HG03571 (cell line): ENCODE measurements at regions not wholly inside any gene's neighbourhood (a gene's known extent, or its start where the extent isn't known, plus 50 kb on each side); places are given as distances from the start of the nearest gene placed in this dataset.
"Not testable (repeated sequence)": the region's sequence is repeated elsewhere in the genome, so short reads cannot be mapped to it uniquely, and the experiment has no call there.

Experiments
- ATAC-seq: cut with Tn5 transposase; IDR thresholded peaks from one replicate; pipeline ENCODE4 v1.9.1; 2021; ENCODE audit not compliant: unreplicated experiment

DNA sequence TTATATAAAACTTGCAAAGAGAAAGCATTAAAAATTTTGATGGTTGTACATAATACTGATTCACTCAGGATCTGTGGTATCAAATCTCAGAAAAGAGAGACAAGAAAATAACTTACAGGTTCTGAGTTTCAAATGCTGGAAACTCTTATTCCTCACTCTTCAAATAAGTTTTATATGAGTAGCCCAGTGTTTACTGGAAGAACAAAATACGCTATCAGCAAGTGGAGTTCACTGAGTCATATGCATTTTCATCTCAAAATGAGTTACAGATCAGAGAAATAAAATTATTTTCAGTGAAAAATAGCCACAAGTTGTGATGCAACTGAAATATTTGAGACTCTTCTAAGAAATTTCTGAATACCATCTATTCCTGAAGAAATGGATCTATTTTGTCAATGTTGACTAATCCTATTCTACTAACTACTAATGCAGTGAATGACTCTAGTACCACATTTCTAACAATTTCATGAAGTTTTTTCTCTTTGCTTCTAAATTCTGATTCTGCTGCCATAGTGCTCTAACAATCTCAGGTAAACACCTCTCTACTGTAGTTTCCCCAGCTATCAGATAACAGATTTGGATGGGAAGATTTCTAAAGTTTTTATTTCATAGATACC, 391.7 kb downstream of the ZEB2 start:
- ATAC-seq, result no peak

DNA sequence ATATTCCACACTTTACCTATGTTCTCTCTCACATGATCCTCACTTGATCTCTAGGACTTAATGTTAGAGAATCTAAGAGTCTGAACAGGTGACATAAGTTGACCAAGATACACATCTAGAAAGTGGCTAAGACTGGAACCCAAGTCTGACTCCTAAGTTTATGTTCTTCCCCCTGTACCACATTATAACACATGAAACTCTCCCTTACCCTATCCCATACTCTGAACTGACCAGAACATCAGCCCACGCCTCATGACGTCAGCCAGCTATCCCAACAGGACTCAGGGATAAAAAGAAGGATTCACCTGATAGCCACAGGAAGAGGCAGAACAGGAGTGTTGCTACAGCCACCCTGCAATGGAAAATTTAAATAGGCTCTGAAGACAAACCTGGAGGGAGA, 392.2 kb downstream of the ZEB2 start:
- no peak for ATAC-seq

DNA sequence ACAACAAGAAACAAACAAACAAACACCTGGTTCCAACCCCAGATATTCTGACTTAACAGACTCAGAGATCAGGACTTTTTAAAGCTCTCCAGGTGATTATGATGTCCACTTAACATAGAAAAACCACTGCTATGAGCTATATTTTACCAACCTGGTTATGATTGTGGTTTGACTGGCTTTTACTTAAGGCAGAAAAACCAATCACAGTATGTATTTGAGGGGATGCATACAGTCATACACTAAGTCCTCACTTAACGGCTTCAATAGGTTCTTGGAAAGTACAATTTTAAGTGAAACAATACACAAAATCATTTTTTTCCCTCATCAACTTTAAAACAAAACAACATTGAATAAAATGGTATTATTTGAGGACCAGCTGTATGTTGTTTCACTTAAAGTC, 393.6 kb downstream of the ZEB2 start:
- ATAC-seq, result no peak

GRCh38 chr2:144125751-144126150, 394.2 kb downstream of the ZEB2 start:
- ATAC-seq, result no peak

GRCh38 chr2:144124882-144125281, 395.0 kb downstream of the ZEB2 start:
- ATAC-seq, result no peak

DNA sequence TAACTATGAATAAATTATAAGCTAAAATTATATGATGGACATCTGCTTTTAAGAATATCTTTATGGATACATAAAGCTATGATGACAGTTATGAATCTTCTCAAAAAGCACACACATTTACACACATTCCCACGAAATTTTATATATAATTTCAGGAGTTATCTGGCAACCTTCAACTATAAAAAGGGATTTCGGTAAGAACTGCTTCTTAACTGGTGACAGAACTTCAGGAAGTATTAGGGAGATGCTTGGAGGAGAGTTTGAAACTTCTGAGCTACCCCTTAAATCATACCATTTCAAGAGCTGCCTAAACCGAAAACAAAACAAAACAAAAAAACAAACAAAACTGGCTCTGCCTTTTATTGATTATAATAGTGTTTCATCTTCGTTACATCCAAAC, 399.4 kb downstream of the ZEB2 start:
- ATAC-seq, result no peak

GRCh38 chr2:144117086-144117485, 402.8 kb downstream of the ZEB2 start:
- ATAC-seq, result no peak

DNA sequence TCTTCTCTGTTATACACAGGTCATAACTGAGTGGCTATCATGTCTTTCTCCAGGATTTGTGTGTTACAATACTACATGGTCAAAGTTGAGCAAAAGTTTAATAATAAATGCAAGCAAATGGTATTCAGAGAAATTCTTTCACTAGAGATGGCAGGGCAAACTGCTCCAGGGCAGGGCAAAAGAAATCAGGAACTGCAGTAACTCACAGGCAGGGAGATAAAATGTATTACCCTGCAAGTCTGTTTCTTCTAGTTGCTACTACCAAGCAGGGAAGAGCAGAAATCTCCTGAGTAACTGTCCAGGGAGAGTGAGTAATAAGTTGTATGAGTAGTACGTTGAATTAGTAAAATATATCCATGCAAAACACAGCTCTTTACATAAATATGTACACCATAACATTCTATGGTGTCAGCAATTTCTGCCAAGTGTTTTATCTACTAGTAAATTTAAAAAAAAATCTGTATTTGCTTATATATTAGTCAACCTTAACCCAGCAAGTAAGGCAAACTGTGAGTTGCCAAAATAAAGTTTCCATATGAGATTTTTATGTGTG, 404.1 kb downstream of the ZEB2 start:
- no peak for ATAC-seq

DNA sequence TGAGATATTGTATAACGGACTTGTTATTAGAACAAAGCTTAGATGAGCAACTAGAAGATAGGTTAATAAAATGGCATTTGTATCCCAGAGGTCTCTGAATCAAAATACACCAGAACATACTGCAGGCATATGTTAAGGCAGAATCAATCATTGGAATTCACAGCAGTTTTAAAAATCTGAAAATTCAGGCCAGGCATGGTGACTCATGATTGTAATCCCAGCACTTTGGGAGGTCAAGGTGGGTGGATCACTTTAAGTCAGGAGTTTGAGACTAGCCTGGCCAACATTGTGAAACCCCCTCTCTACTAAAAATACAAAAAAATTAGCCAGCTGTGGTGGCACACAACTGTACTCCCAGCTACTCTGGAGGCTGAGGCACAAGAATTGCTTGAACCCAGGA, 405.2 kb downstream of the ZEB2 start:
- ATAC-seq, result no peak

DNA sequence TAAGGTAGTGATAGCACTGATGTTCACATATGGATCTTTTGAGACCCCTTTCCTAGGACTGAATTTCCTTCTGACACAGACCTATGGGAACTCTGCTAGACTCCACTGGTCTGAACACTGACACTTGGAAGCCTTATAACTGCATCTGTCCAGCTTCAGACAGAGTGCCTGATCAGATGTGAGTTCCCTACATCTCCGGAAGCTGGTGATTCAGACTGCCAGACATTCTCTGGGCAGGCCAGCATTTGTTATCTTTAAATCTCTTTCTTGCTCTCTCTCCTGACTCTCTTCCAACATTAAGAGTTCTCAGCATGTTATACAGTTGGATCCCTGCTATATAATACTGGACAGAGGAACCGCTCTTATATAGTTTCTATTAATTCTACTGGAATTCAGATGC, 408.5 kb downstream of the ZEB2 start:
- ATAC-seq, result no peak

GRCh38 chr2:144106104-144106503, 413.8 kb downstream of the ZEB2 start:
- ATAC-seq, result not testable (repeated sequence)

DNA sequence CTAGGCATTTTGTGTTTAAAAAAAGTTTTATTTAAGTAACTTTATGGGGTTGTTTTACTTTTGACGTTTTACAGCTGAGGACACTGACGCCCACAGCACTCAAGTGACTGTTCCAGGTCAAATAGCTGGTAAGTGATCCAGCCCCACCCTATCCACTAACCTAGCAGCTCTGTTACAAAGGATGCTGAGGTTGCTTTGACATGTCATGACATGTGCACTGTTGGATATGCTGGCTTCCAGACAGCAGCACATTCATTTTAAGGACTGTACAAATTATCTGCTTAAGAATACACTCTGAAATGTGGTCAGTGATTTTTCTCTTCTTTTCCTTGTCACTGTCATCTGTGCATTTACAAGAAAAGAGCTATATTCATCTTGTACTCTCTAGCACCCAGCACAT, 417.5 kb downstream of the ZEB2 start:
- no peak for ATAC-seq

DNA sequence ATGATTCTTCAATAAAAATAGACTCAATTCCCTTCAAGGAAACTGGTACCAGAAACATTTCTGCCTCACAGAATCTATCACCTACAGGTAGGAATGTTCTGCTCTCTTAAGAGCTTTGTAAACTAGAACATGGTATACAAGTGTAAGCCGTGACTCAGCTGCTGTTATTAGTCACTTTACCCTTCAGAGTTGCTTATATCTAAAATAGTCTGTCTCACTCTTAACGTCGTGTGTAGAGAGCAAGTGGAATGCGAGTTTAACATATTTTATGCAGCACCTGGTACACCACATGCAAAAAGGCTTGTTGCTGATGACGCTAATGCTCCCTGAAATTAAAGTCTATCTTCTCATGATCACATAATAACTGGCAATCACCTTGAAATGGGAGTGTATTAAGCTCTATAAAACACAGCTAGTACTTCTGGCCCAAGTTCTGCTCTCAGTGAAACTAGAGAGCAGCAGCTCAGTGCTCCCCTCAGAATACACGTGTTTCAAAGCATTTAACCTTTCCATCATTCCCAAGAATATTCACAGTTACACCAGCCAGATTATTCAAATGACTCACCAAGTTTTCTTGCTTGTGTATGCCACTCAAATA, 420.0 kb downstream of the ZEB2 start:
- ATAC-seq, result no peak

GRCh38 chr2:144099340-144099739, 420.6 kb downstream of the ZEB2 start:
- no peak for ATAC-seq

- no peak for ATAC-seq
Measured at GRCh38 chr2:144097440-144098225, 422.3 kb downstream of the ZEB2 start.

DNA sequence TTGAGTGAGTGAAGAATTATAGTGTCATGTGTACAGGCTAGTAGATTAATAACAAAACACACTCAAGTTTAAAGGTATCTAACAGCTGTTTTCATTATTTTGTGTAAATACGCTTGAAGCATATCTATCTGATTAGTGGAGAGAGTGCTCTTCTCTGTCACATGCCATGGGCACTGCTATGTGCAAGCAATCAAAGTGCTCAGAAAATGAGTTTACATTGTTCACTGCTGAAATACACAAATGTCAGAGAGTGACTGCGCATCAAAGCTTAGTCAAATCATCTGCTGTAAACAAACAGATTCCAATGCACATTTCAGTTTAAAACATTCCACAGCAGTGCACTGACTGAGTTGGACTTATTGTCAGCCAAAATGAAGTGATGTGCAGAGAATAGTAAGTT, 423.4 kb downstream of the ZEB2 start:
- ATAC-seq, result no peak

GRCh38 chr2:144094408-144095151, 425.3 kb downstream of the ZEB2 start:
- ATAC-seq, result no peak

- no peak for ATAC-seq
Measured at GRCh38 chr2:144091622-144092021, 428.3 kb downstream of the ZEB2 start.

- no peak for ATAC-seq
Measured at GRCh38 chr2:144088863-144089262, 431.1 kb downstream of the ZEB2 start.

GRCh38 chr2:144086965-144087364, 433.0 kb downstream of the ZEB2 start:
- ATAC-seq, result no peak

GRCh38 chr2:144085016-144085415, 434.9 kb downstream of the ZEB2 start:
- ATAC-seq, result no peak
